GM12874 (cell line): ENCODE measurements at regions not wholly inside any gene's neighbourhood (a gene's known extent, or its start where the extent isn't known, plus 50 kb on each side); places are given as distances from the start of the nearest gene placed in this dataset.

ENCODE experiments used
- CTCF ChIP-seq: IDR thresholded peaks from 2 replicates; pipeline ENCODE4 v1.5.1; 2011; ENCODE audit warnings: low read depth, mild to moderate bottlenecking, control low read depth, low read length, moderate library complexity; ENCODE audit not compliant: insufficient read depth

GRCh38 chr3:101938262-101938847, 89.0 kb downstream of the NFKBIZ start:
- no peak for TF ChIP-seq CTCF

GRCh38 chr3:101939361-101940049, 90.2 kb downstream of the NFKBIZ start:
- TF ChIP-seq CTCF: no peak

GRCh38 chr3:101940521-101941317, 91.4 kb downstream of the NFKBIZ start:
- no peak for TF ChIP-seq CTCF

- TF ChIP-seq CTCF: no peak
Measured at GRCh38 chr3:101941318-101942040, 92.2 kb downstream of the NFKBIZ start.

GRCh38 chr3:101942356-101942755, 93.0 kb downstream of the NFKBIZ start:
- TF ChIP-seq CTCF: no peak

- no peak for TF ChIP-seq CTCF
Measured at GRCh38 chr3:101943029-101943428, 93.7 kb downstream of the NFKBIZ start.

GRCh38 chr3:101944308-101944707, 95.0 kb downstream of the NFKBIZ start:
- no peak for TF ChIP-seq CTCF
